Midbrain (tissue), 1 donor: ENCODE measurements at regions not wholly inside any gene's neighbourhood (a gene's known extent, or its start where the extent isn't known, plus 50 kb on each side); places are given as distances from the start of the nearest gene placed in this dataset.
"Not testable (repeated sequence)": the region's sequence is repeated elsewhere in the genome, so short reads cannot be mapped to it uniquely, and the experiment has no call there.

Source experiments
- DNase-seq: peaks from one replicate; lab custom pipeline; 2025; lab: John Stamatoyannopoulos, UW

DNA sequence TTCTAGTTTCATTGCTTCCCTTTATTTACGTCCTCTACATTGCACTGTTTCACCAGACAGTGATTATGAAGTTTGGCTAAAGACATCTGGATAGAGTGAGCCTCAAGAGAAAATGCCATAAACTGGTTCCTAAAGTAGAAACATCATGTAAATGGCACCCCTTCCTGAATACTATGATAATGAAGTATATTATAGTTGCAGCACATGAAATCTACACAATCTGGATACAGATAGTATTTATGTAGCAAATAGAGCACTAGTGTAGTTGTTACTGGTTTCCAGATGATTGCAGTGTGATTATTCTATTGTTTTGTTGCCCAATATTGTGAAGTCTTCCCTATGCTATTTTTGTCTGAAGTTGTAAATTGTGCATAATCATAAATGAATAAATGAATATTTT is 2786.9 kb upstream of the PCDH20 start:
- DNase-seq = no peak

DNA sequence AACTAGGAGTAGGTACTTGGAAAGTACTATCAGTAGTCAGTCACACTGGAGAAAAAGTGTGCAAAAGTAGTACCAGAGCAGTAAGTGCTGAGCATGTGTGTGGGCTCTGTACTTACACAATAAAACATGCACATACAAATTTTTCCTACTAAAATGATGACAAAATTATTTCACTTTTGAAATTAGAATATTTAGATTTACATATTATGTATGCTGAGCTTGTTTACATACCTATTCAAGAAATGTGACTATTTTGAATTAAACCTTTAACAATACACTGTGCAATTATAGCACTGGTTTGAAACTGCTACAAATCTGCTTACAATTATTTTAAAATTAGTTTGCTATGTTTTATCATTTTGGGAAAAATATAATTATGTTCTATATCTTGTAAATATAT is 2781.6 kb upstream of the PCDH20 start:
- DNase-seq = no peak

DNA sequence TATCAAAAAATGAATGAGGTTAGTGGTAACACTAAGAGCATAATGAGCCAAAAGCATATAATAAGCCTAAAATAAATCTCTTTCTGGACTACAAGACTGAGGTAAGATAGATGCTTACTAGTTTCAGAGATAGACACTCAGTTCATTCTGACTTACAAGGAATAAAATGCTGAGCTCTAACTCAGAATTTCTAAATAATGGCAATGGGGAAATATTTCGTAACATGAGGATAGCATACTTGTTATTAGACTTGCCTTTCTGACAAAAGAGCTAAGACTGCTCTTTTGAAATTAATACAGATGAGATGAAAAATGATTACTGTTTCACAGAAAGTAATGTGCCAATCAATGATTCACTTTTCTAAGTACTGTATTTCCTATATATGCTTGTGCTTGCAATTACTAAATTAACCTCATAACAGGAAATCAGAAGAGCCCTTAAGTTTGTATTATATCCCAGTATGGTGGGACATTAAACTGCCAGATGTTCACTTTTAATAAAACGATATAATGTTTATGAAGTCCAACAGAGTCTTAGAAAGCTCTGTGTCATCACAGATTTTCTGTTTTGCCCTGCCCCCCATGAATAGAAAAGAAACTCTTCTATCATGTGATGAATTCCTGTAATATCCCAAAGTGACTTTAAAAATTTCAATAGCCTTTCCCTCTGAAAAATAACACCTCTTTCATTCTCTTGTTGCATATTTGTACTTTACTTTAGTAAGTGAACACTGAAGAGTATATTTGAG is 2771.0 kb upstream of the PCDH20 start:
- no peak for DNase-seq

DNA sequence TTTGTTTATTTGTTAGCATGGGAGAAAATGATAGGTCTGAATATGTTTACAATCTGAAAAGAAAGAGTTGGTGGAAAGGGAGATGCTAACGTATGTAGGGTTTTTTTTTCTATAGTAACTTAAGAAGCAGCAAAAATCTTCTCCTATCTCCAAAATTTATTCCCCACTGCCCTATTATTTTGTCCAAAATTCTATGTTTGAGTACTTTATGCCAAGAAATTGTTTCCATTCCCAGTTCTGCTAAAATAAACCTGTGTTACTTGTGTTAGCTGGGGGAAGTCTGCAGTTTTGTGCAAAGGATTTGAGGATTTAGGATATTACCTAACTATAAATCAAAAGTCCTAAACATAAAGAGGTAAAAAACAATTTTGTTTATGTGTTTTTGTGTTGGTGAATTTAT is 2770.4 kb upstream of the PCDH20 start:
- DNase-seq = no peak

DNA sequence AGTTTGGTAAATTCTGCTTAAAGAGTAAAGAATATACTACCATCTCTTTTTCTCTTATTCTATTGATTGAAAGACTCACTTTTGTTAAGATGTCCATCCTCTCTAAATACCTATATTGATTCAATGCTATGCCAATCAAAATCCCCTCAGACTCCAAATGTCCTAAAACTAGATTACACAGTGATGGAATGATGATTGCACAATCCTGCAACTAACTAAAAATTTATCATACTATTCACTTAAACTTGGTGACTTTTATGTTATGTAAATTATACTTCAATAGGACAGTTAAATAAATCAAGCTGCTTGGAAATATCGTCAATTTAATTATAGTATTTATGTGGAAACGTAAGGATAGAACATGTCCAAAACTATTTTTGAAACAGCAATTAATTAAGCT is 2765.1 kb upstream of the PCDH20 start:
- no peak for DNase-seq

DNA sequence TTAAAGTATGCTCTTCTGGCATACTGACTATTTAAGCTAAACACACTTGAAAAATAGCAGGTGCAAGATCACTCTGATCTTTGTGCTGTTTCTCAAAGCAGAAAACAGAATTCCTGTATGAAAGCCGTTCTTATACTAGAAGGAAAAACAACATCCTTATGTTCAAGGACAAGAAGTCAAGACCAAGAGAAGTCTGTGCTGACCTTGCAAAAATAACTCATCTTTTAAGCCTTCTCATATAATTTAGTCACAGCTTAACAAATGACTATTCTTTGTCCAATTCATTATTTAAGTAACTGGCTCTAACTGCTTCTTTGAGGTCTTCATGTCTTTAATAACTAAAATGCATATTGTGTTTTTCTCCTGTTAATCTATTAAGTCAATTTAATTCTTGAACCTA is 2750.2 kb upstream of the PCDH20 start:
- DNase-seq = no peak

DNA sequence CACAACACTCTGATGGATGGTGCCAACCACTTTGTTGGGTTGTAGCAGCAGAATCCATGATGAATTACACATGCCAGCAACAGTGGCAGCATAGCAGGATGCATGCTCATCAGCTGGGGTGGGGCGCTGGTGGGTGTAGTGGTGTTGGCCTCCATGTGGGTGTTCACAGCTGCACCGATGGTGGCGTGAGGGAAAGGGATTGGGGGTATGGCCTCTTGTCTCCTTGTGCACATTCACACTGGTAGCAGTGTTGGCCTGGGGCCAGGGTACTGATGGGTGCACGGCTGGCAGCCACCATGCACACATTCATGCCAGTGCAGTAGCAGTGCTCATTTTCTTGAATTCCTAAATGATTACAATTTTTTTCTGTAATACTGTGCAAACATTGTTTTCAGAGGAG is 2748.8 kb upstream of the PCDH20 start:
- no peak for DNase-seq

DNA sequence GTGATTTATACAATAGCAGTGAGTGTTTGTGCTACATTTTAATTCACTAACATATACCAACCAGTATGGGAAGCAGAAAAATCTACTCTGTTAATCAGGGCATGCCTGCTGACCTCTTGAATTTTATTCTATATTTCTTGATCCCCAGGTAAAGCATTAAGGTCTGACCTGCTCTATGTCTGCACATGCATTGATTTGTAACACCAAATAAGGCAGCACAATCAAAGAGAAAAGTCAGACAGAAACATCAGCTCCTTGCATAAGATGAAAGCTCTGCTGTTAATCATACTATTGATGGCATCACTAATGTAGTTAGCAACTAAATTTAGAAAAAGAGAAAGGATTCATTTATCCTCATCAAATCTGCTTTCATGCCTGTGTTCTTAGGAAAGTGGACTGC is 2744.8 kb upstream of the PCDH20 start:
- no peak for DNase-seq

DNA sequence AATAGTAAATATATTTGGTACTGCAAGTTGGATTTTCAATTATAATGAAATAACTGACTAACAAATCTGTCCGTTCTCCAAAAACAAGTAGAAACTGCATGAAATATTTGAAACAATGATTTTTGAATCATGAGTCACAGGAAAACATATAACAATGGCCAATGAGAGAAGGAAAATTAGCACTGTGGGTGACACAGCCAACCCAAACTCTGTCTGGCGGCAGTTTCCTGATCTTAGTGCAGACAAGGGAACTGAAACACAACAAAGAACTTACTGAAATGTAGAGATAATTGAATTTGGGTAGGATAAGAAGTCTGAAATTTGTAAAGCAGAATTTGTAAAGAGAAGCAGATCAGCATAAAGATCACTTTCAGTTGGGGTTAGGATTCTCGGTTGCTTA is 2743.3 kb upstream of the PCDH20 start:
- DNase-seq = no peak

DNA sequence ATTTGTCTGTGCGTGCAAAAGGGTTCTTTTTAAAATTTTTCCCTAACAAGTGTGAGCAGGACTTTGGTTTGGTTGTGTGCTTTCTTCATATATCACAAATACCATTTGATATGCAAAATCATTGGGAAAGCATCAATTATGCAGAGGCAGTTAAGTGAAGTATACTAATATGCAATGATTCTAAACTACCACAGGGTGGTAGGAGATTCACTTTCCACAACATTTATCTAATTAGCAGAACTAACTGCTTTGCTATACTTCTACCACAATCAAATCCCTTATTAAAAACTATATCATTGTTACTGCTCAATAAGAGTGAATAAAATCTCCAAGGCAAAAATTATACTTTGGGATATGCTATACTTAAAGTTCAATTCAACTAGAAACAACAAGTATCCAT is 2738.9 kb upstream of the PCDH20 start:
- no peak for DNase-seq

DNA sequence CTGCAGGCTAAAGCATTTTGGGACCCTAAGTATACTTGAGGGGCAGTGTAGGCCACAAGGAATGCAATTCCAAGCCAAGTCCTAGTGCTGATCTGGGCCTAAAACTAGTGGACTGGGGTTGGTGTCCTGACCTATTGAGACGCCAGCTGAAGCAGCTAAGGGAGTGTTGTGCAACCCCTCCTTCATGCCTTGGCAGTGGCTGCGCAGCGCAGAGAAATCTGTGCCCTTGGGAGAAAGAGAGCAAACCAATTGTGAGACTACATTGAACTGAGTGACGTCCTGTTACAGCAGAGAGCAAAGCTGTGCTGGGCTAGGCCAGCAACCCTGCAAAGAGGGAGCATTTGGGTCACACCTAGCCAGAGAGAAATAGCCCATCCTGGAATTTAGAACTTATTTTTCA is 2715.0 kb upstream of the PCDH20 start:
- DNase-seq = no peak

DNA sequence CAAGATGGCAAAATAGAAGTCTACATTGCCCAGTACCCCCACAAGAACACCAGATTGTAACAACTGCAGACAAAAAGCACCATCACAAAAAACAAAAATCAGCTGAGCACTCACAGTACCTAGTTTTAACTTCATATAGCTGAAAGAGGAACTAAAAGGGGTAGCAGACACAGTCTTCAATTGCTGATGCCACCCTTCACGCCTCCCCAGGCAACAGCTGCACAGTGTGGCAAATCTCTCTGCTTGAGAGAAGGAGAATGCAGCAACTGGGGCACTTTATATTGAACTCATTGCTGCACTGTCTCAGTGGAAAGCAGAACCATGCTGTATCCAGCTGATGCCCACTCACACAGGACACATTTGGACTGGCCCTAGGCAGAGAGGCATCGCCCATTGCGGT is 2714.5 kb upstream of the PCDH20 start:
- DNase-seq = no peak

DNA sequence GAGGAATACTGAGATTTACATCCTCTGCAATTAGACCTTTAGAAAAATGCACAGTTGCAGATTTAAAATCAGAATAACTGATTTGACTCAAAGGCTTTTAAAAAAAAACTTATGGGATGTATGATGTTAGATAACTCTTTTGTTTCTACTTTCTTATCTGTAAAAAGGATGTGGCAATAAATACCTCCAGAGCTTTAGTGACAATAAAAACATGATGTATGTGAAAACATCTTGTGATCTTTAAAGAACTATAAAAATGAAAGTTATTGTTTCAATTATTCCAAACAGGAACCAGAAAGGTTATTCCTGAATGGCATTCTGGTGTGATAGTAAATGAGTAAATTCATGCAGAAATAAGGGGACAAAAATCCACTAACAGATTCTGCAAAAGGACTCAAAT is 2712.2 kb upstream of the PCDH20 start:
- DNase-seq = no peak

DNA sequence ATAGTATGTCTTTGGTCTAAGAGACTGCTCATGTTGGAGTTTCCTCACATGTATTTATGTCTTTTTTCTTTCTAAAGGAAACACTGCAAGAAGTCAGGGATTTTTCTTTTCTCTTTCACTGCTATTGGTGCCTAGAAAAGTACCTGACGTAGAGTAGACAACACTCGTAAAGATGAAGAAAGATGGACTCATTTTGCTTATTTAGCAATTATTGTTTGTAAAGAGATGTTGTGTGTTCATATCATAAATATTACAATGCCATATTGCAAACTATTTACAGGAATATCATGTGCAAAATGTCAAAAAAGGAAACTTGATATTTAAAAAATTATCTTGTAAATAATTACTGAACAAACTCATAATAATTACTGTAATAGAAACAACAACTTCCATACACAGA is 2711.5 kb upstream of the PCDH20 start:
- DNase-seq = no peak

DNA sequence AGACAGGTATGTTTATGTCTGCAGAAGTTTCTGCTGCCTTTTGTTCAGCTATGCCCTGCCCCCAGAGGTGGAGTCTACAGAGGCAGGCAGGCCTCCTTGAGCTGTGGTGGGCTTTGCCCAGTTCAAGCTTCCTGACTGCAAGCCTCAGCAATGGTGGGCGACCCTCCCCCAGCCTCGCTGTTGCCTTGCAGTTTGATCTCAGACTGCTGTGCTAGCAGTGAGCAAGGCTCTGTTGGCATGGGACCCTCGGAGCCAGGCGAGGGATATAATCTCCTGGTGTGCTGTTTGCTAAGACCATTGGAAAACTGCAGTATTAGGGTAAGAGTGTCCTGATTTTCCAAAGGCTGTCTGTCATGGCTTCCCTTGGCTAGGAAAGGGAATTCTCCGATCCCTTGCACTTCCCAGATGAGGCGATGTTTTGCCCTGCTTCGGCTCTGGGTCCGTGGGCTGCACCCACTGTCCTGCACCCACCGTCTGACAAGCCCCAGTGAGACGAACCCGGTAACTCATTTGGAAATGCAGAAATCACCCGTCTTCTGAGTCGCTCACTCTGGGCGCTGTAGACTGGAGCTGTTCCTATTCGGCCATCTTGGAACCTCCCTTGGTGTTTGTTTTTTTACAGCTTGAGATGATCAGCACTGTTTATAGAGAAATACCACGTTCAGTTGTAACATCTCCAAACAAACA is 2705.5 kb upstream of the PCDH20 start:
- not testable (repeated sequence) for DNase-seq

DNA sequence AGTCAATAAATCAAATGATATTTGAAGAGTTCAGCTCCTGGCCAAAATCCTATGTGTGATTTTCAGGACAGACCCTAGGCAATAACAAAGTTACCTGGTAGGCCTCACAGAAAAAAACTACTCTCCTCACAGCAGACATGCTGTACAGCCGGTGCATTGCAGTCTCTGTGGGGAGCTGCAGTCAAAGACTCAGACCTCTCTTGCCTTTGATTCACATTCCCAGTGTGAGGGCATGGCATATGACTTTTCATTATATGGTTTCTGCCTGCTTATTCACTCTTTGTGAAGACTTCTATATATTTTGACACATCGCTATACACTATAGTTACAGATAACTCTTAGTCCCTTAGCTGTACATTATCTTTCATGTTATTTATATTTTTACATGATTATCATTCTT is 2684.3 kb upstream of the PCDH20 start:
- DNase-seq = no peak

DNA sequence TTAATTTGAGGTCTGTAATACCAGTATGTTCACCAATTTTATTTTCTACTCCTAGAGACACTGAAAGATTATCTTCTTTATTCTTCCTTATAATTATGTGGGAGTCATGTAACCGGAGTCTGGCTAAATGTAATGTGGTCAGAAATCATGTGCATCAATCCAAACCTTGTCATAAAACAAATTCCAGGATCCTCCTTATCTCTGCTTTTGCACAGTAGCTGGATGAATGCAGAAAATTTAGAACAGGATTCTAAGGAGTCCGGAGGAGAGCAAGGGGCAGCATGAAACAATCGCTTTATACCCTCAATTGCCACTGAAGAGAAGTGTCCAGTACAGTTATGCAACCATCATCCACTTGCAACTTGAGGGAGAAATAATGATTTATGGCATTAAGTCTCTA is 2674.7 kb upstream of the PCDH20 start:
- DNase-seq = no peak

DNA sequence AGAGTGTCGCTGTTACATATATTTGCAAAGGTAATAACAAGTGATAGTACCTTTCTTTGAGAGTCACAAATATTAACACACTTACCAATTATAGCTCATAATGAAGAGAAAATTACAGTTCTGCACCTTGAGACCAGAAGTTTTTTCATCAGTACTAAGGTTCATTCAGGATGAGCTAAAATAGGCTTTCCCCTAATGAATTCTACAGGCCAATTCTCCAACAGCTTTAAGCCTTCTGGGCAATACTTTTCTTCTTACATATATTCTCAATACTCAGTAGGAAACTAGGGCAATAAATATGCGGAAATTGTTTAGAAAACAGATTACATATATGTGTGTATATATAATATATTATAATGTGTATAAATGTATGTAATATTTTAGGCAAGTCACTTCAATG is 2672.8 kb upstream of the PCDH20 start:
- DNase-seq = no peak

DNA sequence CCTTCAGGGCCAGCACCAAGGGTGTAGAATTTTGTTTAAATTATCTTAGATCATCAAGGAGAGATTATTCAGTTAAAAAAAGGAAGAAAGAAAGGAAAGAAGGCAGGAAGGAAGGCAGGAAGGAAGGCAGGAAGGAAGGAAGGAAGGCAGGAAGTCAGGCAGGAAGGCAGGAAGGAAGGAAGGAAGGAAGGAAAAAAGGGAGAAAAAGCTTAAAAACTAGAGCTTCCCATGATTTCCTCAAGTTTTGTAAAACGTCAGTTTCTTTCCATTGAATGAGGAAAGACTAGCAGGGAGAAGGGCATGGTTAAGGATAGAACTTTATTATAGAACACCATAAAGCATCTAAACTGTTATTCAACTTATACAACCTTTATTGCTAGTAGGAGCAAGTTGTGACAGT is 2672.0 kb upstream of the PCDH20 start:
- DNase-seq = no peak

DNA sequence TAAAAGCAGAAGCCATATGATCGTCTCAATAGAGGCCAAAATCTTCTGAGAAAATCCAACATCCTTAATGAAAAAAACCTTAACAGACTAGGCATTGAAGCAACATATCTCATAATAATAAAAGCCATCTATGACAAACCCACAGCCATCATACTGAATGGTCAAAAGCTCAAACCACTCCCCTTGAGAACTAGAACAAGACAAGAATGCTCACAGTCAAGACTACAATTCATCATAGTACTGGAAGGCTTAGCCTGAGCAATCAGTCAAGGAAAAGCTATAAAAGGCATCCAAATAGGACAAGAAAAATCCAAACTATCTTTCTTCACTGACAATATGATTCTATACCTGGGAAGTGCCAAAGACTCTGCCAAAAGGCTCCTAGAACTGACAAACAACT is 2668.2 kb upstream of the PCDH20 start:
- DNase-seq = no peak

DNA sequence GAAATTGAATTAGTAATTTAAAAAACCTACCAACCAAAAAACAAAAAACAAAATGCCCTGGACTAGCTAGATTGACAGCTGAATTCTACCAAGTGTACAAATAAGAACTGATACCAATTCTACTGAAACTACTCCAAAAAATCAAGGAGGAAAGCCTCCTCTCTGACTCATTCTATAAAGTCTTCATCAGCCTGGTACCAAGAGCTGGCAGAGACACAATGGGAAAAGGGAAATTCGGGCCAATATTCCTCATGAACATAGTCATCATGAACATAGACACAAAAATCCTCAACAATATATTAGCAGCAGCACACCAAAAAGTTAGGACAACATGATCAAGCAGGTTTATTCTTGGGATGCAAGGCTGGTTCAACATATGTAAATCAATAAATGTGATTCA is 2667.7 kb upstream of the PCDH20 start:
- no peak for DNase-seq

DNA sequence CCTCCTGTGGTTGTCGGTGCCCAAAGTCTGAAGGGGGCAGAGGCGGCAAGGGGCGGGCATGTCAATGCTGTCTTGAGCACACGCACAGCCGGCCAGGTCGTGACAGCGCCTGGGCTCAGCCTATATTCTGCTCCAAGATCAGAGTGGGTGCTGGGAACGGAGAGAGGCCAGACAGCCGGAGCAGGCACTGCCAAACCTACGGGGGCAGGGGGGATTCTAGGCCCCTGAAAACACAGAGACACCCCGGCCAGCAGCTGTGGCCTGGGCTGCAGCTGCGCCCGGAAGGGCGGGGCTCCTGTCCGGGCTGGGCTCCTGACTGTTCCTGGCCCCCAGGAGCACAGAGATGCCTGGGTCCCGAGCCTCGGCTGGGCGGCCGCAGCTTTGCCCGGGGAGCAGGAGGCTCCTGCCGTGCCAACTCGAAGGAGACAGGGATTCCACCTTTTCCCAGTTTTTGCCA is 2662.9 kb upstream of the PCDH20 start:
- DNase-seq = no peak

DNA sequence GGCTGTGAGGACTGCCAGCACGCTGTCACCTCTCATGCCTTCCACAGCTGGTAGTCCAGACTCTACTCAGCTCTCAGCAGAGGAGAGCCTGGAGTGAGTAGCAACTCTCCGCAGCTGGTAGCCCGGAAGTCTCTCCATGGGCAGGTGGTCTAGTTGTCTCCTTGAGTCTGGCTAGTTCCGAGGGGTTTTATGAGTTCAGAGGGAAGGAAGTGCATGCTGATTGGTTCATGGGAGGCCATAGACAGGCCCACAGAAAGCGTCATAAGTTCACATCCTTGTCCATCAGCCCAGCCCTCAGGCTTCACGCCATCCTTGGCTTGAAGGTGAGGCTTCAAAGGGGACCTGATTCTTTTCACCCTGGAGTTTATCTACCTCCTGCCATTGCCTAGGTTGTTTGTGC is 2662.4 kb upstream of the PCDH20 start:
- DNase-seq = no peak
